Stomach (tissue), 4 donors: ENCODE measurements at regions not wholly inside any gene's neighbourhood (a gene's known extent, or its start where the extent isn't known, plus 50 kb on each side); places are given as distances from the start of the nearest gene placed in this dataset.

Source experiments
- EP300 ChIP-seq: sonication (generic); formaldehyde crosslinking; IDR thresholded peaks from one replicate; pipeline ENCODE4 v1.6.1; 2017; ENCODE audit warnings: antibody characterized with exemption
- POLR2A ChIP-seq, 4 donors: fragments of 450-650 bp; IDR thresholded peaks; one replicate each; pipeline ENCODE4 v1.6.1; 2016; ENCODE audit warnings: antibody characterized with exemption in 4 of 4, control low read depth in 2 of 4, mild to moderate bottlenecking in 1 of 4, moderate library complexity in 1 of 4
- POLR2AphosphoS5 ChIP-seq, 3 donors: sonication (generic); formaldehyde crosslinking; IDR thresholded peaks; one replicate each; pipeline ENCODE4 v1.6.1; 2016; ENCODE audit warnings: antibody characterized with exemption in 3 of 3
- TF ChIP-seq, protein P1 (sequence below), 7 experiments: fragments of 450-650 bp in 4 of 7; fragments of 200-600 bp in 3 of 7; sonication (generic) in 3 of 7; IDR thresholded peaks; one replicate each; pipeline ENCODE4 v1.5.1; 2016 to 2019; ENCODE audit warnings: antibody characterized with exemption in 7 of 7, control low read depth in 2 of 7, mild to moderate bottlenecking in 1 of 7

DNA sequence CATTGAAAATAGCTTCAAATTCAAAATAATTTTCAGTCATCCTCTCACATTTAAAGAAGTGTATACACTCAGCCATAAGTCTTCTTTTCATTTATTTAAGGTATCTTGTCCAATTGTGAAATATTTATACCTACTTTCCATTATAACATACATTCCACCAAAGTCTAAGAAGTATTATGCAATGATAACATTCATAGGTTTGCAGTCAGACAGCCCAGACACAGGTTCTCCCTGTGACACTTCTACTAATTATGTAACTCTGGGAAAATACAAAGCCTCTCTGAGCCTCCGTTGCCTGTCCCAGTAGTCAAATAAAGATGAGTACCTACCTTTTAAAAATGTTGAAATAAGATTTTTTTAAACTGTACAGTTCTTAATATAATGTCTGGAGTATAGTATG lies 320.9 kb upstream of the RPS23 start:
- TF ChIP-seq POLR2AphosphoS5 (IDR thresholded peaks at IDR 0.05) (no peak), POLR2A (IDR thresholded peaks at IDR 0.05) (no peak), EP300 (no peak)
- TF ChIP-seq, protein P1, sequence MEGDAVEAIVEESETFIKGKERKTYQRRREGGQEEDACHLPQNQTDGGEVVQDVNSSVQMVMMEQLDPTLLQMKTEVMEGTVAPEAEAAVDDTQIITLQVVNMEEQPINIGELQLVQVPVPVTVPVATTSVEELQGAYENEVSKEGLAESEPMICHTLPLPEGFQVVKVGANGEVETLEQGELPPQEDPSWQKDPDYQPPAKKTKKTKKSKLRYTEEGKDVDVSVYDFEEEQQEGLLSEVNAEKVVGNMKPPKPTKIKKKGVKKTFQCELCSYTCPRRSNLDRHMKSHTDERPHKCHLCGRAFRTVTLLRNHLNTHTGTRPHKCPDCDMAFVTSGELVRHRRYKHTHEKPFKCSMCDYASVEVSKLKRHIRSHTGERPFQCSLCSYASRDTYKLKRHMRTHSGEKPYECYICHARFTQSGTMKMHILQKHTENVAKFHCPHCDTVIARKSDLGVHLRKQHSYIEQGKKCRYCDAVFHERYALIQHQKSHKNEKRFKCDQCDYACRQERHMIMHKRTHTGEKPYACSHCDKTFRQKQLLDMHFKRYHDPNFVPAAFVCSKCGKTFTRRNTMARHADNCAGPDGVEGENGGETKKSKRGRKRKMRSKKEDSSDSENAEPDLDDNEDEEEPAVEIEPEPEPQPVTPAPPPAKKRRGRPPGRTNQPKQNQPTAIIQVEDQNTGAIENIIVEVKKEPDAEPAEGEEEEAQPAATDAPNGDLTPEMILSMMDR (IDR thresholded peaks at IDR 0.05): no peak
